KMS-11 (cell line): ENCODE measurements at regions not wholly inside any gene's neighbourhood (a gene's known extent, or its start where the extent isn't known, plus 50 kb on each side); places are given as distances from the start of the nearest gene placed in this dataset.

ENCODE experiments used
- H2AFZ ChIP-seq: fragments of 200-600 bp; sonication (generic); 2 replicates; pipeline ENCODE4 v1.6.1; 2016; ENCODE audit warnings: antibody characterized with exemption, mixed run types, low read depth
- H3K27ac ChIP-seq: fragments of 200-600 bp; sonication (generic); 2 replicates; pipeline ENCODE4 v1.6.1; 2016; ENCODE audit warnings: mild to moderate bottlenecking, mixed run types
- H3K27me3 ChIP-seq: fragments of 200-600 bp; sonication (generic); 2 replicates; pipeline ENCODE4 v1.6.1; 2017; ENCODE audit warnings: mild to moderate bottlenecking, low read depth, mixed run types, moderate library complexity; ENCODE audit not compliant: insufficient read depth
- H3K36me3 ChIP-seq: fragments of 200-600 bp; sonication (generic); 2 replicates; pipeline ENCODE4 v1.6.1; 2017; ENCODE audit warnings: mild to moderate bottlenecking, mixed run types; ENCODE audit not compliant: insufficient read depth
- H3K4me1 ChIP-seq: fragments of 200-600 bp; sonication (generic); 2 replicates; pipeline ENCODE4 v1.6.1; 2016; ENCODE audit warnings: mild to moderate bottlenecking, low read depth, mixed run types; ENCODE audit not compliant: poor library complexity, severe bottlenecking
- H3K4me2 ChIP-seq: fragments of 200-600 bp; sonication (generic); 2 replicates; pipeline ENCODE4 v1.7.0; 2016; ENCODE audit warnings: mild to moderate bottlenecking, mixed run types
- H3K4me3 ChIP-seq: fragments of 200-600 bp; sonication (generic); IDR thresholded peaks from 2 replicates; pipeline ENCODE4 v1.6.1; 2017; ENCODE audit warnings: low read depth, low read length, mixed read lengths; ENCODE audit not compliant: insufficient read depth
- H3K79me2 ChIP-seq: fragments of 200-600 bp; sonication (generic); 2 replicates; pipeline ENCODE4 v1.6.1; 2016; ENCODE audit warnings: low read depth, mixed run types; ENCODE audit not compliant: insufficient read depth
- H3K9ac ChIP-seq: fragments of 200-600 bp; sonication (generic); 2 replicates; pipeline ENCODE4 v1.6.1; 2016; ENCODE audit warnings: mild to moderate bottlenecking, mixed run types
- H4K20me1 ChIP-seq: fragments of 200-600 bp; sonication (generic); 2 replicates; pipeline ENCODE4 v1.6.1; 2016; ENCODE audit warnings: mild to moderate bottlenecking, mixed run types; ENCODE audit not compliant: insufficient read depth
- TF ChIP-seq, protein P1 (sequence below): fragments of 200-600 bp; sonication (generic); conservative IDR thresholded peaks from 2 replicates; pipeline ENCODE4 v1.6.1; 2017; ENCODE audit warnings: low read depth, mild to moderate bottlenecking, antibody characterized with exemption, low read length, moderate library complexity, mixed read lengths

DNA sequence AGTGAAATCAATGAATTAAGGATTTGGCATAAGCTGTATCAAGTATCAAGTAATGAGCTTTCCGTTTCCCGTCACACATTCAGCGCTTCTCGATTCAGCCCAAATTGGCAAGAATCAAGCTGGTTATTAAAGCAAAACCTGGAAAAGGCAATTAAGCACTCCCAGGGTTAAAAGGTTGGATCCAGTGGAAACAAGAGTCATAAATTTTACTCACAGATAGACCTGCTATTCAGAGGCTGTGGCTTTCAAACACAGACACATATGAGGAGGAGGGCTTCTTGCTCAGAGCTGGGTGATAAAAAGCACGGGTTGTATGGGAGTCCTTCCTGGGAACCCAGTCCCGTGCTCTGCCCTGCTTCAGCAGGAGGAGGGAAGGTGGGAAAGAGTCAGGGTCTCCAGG is 112.3 kb upstream of the CXCL14 start:
- Histone ChIP-seq H3K79me2 (no peaks in the 10 kb centered on the region), H3K4me3 (no peak overlapping the region), H2AFZ (no peak overlapping the region), H4K20me1 (no peaks in the 10 kb centered on the region), H3K4me1 (no peaks in the 10 kb centered on the region), H3K4me2 (no peak overlapping the region), H3K27ac (no peak overlapping the region), H3K27me3 (no peaks in the 10 kb centered on the region), H3K36me3 (no peaks in the 10 kb centered on the region), H3K9ac (no peak overlapping the region)
- TF ChIP-seq, protein P1, sequence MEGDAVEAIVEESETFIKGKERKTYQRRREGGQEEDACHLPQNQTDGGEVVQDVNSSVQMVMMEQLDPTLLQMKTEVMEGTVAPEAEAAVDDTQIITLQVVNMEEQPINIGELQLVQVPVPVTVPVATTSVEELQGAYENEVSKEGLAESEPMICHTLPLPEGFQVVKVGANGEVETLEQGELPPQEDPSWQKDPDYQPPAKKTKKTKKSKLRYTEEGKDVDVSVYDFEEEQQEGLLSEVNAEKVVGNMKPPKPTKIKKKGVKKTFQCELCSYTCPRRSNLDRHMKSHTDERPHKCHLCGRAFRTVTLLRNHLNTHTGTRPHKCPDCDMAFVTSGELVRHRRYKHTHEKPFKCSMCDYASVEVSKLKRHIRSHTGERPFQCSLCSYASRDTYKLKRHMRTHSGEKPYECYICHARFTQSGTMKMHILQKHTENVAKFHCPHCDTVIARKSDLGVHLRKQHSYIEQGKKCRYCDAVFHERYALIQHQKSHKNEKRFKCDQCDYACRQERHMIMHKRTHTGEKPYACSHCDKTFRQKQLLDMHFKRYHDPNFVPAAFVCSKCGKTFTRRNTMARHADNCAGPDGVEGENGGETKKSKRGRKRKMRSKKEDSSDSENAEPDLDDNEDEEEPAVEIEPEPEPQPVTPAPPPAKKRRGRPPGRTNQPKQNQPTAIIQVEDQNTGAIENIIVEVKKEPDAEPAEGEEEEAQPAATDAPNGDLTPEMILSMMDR: no peak

GRCh38 chr5:135690466-135690865 is 111.7 kb upstream of the CXCL14 start:
- H3K27me3 ChIP-seq: no peaks in the 10 kb centered on the region
- no peaks in the 10 kb centered on the region for H3K79me2 ChIP-seq
- no peak overlapping the region for H3K4me3 ChIP-seq
- no peak overlapping the region for H3K27ac ChIP-seq
- no peaks in the 10 kb centered on the region for H4K20me1 ChIP-seq
- H3K36me3 ChIP-seq: no peaks in the 10 kb centered on the region
- H3K9ac ChIP-seq: no peak overlapping the region
- no peaks in the 10 kb centered on the region for H3K4me1 ChIP-seq
- no peak overlapping the region for H2AFZ ChIP-seq
- TF ChIP-seq, protein P1: no peak
- no peak overlapping the region for H3K4me2 ChIP-seq

GRCh38 chr5:135689506-135689905 is 110.7 kb upstream of the CXCL14 start:
- H3K79me2 ChIP-seq: no peaks in the 10 kb centered on the region
- TF ChIP-seq, protein P1: no peak
- no peak overlapping the region for H3K4me3 ChIP-seq
- H4K20me1 ChIP-seq: no peaks in the 10 kb centered on the region
- H3K27ac ChIP-seq: no peak overlapping the region
- H3K9ac ChIP-seq: no peak overlapping the region
- no peaks in the 10 kb centered on the region for H3K27me3 ChIP-seq
- no peak overlapping the region for H2AFZ ChIP-seq
- no peaks in the 10 kb centered on the region for H3K4me1 ChIP-seq
- H3K4me2 ChIP-seq: no peak overlapping the region
- no peaks in the 10 kb centered on the region for H3K36me3 ChIP-seq

DNA sequence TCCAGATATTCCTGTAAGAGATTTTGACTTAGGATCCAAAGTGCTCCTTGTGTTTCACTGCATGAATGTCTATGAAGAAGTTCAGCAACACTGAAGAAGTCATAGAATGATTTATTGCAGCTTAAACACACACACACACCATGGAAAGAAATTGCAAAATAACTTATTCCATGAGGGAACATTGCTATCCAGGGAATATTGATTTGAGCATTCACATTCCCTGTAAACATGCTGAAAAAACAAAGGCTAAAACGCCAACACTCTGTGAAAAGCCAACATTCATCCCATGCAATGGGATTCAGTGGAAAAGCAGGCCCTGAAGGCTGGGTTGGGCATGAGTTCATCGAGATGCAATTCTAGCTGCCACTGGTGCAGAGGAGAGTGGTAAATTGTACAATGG is 109.6 kb upstream of the CXCL14 start:
- Histone ChIP-seq H3K79me2 (no peaks in the 10 kb centered on the region), H3K9ac (no peak overlapping the region), H2AFZ (no peak overlapping the region), H3K36me3 (no peaks in the 10 kb centered on the region), H3K27me3 (no peaks in the 10 kb centered on the region), H3K27ac (no peak overlapping the region), H3K4me1 (no peaks in the 10 kb centered on the region), H4K20me1 (no peaks in the 10 kb centered on the region), H3K4me2 (no peak overlapping the region), H3K4me3 (no peak overlapping the region)
- TF ChIP-seq, protein P1: no peak

- Histone ChIP-seq H2AFZ (no peak overlapping the region), H3K4me3 (no peak overlapping the region), H3K36me3 (no peaks in the 10 kb centered on the region), H3K27me3 (no peaks in the 10 kb centered on the region), H3K4me2 (no peak overlapping the region), H3K4me1 (no peaks in the 10 kb centered on the region), H3K79me2 (no peaks in the 10 kb centered on the region), H3K9ac (no peak overlapping the region), H4K20me1 (no peaks in the 10 kb centered on the region), H3K27ac (no peak overlapping the region)
- TF ChIP-seq, protein P1: no peak
Observed at GRCh38 chr5:135683189-135683588, 104.4 kb upstream of the CXCL14 start.
